Thymus (tissue), 11 donors: ENCODE measurements at regions not wholly inside any gene's neighbourhood (a gene's known extent, or its start where the extent isn't known, plus 50 kb on each side); places are given as distances from the start of the nearest gene placed in this dataset.

Experiments
- DNase-seq, 9 donors: peaks; one replicate each; pipeline ENCODE4 v3.0.0-alpha.2; 2013; ENCODE audit warnings: low spot score in 9 of 9, low read depth in 6 of 9, missing footprints in 1 of 9
- H3K27ac ChIP-seq, 2 donors: one replicate each; pipeline ENCODE4 v1.5.1; 2013; ENCODE audit warnings: control low read depth in 1 of 2, low read depth in 1 of 2, low read length in 1 of 2, mild to moderate bottlenecking in 1 of 2, moderate library complexity in 1 of 2
- H3K27me3 ChIP-seq, 2 donors: one replicate each; pipeline ENCODE4 v1.5.1; 2013; ENCODE audit warnings: low read length in 1 of 2; ENCODE audit not compliant: control insufficient read depth in 2 of 2, insufficient read depth in 1 of 2
- H3K36me3 ChIP-seq, 2 donors: one replicate each; pipeline ENCODE4 v1.5.1; 2013; ENCODE audit warnings: low read length in 1 of 2, mild to moderate bottlenecking in 1 of 2, moderate library complexity in 1 of 2; ENCODE audit not compliant: control insufficient read depth in 2 of 2, insufficient read depth in 2 of 2
- H3K4me1 ChIP-seq, 2 donors: one replicate each; pipeline ENCODE4 v1.5.1; 2013; ENCODE audit warnings: low read length in 2 of 2; ENCODE audit not compliant: control insufficient read depth in 2 of 2, insufficient read depth in 2 of 2
- H3K4me3 ChIP-seq, 2 donors: one replicate each; pipeline ENCODE4 v1.5.1; 2013; ENCODE audit warnings: low read length in 2 of 2, control low read depth in 1 of 2, mild to moderate bottlenecking in 1 of 2
- H3K9me3 ChIP-seq, 2 donors: one replicate each; pipeline ENCODE4 v1.5.1; 2013; ENCODE audit warnings: low read length in 1 of 2, mild to moderate bottlenecking in 1 of 2; ENCODE audit not compliant: control insufficient read depth in 2 of 2, insufficient read depth in 1 of 2
- WGBS: extraction: QIAGEN DNeasy Blood & Tissue Kit; methylation state at CpG from one replicate; pipeline ENCODE4 v1.1.7; 2013; 5-methylcytosine and 5-hydroxymethylcytosine counted together
- donor health status: healthy.

GRCh38 chr5:96093340-96093739 lies 131.7 kb upstream of the ELL2 start:
- Histone ChIP-seq H3K4me1 (no peaks in the 10 kb centered on the region), H3K4me3 (no peak overlapping the region), H3K27me3 (no peaks in the 10 kb centered on the region), H3K9me3 (no peaks in the 10 kb centered on the region), H3K27ac (no peak overlapping the region), H3K36me3 (no peaks in the 10 kb centered on the region)
- WGBS: over 99% methylated on average over 3 of the region's 3 CpGs
- DNase-seq: no peak

- Histone ChIP-seq H3K27ac (no peak overlapping the region), H3K27me3 (no peaks in the 10 kb centered on the region), H3K9me3 (no peaks in the 10 kb centered on the region), H3K4me1 (peaks cover 0 to 3% of the 10 kb centered on the region in 2 donors), H3K36me3 (no peaks in the 10 kb centered on the region), H3K4me3 (no peak overlapping the region)
- WGBS: 93% methylated on average over 1 of the region's 1 CpG
- no peak for DNase-seq
Observed at GRCh38 chr5:96091874-96092273, 130.2 kb upstream of the ELL2 start.

- no peak for DNase-seq
- H3K36me3 ChIP-seq: no peaks in the 10 kb centered on the region
- H3K4me3 ChIP-seq: no peak overlapping the region
- peaks cover 0 to 3% of the 10 kb centered on the region in 2 donors for H3K4me1 ChIP-seq
- H3K27ac ChIP-seq: no peak overlapping the region
- 94% methylated on average over 1 of the region's 1 CpG for WGBS
- H3K27me3 ChIP-seq: no peaks in the 10 kb centered on the region
- no peaks in the 10 kb centered on the region for H3K9me3 ChIP-seq
Observed at GRCh38 chr5:96090215-96090614, 128.6 kb upstream of the ELL2 start.

- Histone ChIP-seq H3K27me3 (no peaks in the 10 kb centered on the region), H3K27ac (no peak overlapping the region), H3K4me1 (peaks cover 0 to 3% of the 10 kb centered on the region in 2 donors), H3K9me3 (no peaks in the 10 kb centered on the region), H3K36me3 (no peaks in the 10 kb centered on the region), H3K4me3 (no peak overlapping the region)
- 93% methylated on average over 4 of the region's 4 CpGs for WGBS
- no peak for DNase-seq
Observed at GRCh38 chr5:96088706-96089498, 127.3 kb upstream of the ELL2 start.

GRCh38 chr5:96087939-96088338 lies 126.3 kb upstream of the ELL2 start:
- Histone ChIP-seq H3K9me3 (no peaks in the 10 kb centered on the region), H3K4me3 (no peak overlapping the region), H3K36me3 (no peaks in the 10 kb centered on the region), H3K4me1 (peaks cover 0 to 3% of the 10 kb centered on the region in 2 donors), H3K27me3 (no peaks in the 10 kb centered on the region), H3K27ac (no peak overlapping the region)
- 85% methylated on average over 3 of the region's 3 CpGs for WGBS
- DNase-seq: no peak

- Histone ChIP-seq H3K27ac (no peak overlapping the region), H3K4me1 (peaks cover 0 to 3% of the 10 kb centered on the region in 2 donors), H3K9me3 (no peaks in the 10 kb centered on the region), H3K27me3 (no peaks in the 10 kb centered on the region), H3K4me3 (no peak overlapping the region), H3K36me3 (no peaks in the 10 kb centered on the region)
- 84% methylated on average over 2 of the region's 2 CpGs for WGBS
- DNase-seq: no peak
Observed at GRCh38 chr5:96084874-96085506, 123.3 kb upstream of the ELL2 start.

GRCh38 chr5:96083361-96083881 lies 121.8 kb upstream of the ELL2 start:
- WGBS: 32% methylated on average over 4 of the region's 4 CpGs
- H3K27ac ChIP-seq: no peak overlapping the region

GRCh38 chr5:96081276-96081858 lies 119.7 kb upstream of the ELL2 start:
- no peaks in the 10 kb centered on the region for H3K27me3 ChIP-seq
- no peaks in the 10 kb centered on the region for H3K4me1 ChIP-seq
- 39% methylated on average over 2 of the region's 2 CpGs for WGBS
- H3K4me3 ChIP-seq: no peak overlapping the region
- DNase-seq: no peak
- H3K9me3 ChIP-seq: no peaks in the 10 kb centered on the region
- no peaks in the 10 kb centered on the region for H3K36me3 ChIP-seq
- no peak overlapping the region for H3K27ac ChIP-seq

More at GRCh38 chr5:96083361-96083881, 121.8 kb upstream of the ELL2 start:
- Histone ChIP-seq H3K9me3 (no peaks in the 10 kb centered on the region), H3K4me3 (no peak overlapping the region), H3K4me1 (peaks cover 0 to 3% of the 10 kb centered on the region in 2 donors), H3K36me3 (no peaks in the 10 kb centered on the region), H3K27me3 (no peaks in the 10 kb centered on the region)
- DNase-seq: no peak

- no peak for DNase-seq
- Histone ChIP-seq H3K4me1 (no peaks in the 10 kb centered on the region), H3K9me3 (no peaks in the 10 kb centered on the region), H3K27ac (no peak overlapping the region), H3K27me3 (no peaks in the 10 kb centered on the region), H3K4me3 (no peak overlapping the region), H3K36me3 (no peaks in the 10 kb centered on the region)
Observed at GRCh38 chr5:96080557-96080956, 118.9 kb upstream of the ELL2 start.
